AG10803 (cell line): ENCODE measurements at regions not wholly inside any gene's neighbourhood (a gene's known extent, or its start where the extent isn't known, plus 50 kb on each side); places are given as distances from the start of the nearest gene placed in this dataset.
A peak's percentile ranks its signal among the peaks of the same experiment; 100 is the strongest.

Experiments
- DNase-seq: peaks from one replicate; pipeline ENCODE4 v3.0.0; 2010; ENCODE audit warnings: low read depth
- H3K4me3 ChIP-seq: 2 replicates; pipeline ENCODE4 v1.5.1; 2011; ENCODE audit warnings: mild to moderate bottlenecking, low read length, control low read depth
- CTCF ChIP-seq: conservative IDR thresholded peaks from 2 replicates; pipeline ENCODE4 v1.5.1; 2011; ENCODE audit warnings: mild to moderate bottlenecking, low read length, control low read depth, inconsistent platforms

DNA sequence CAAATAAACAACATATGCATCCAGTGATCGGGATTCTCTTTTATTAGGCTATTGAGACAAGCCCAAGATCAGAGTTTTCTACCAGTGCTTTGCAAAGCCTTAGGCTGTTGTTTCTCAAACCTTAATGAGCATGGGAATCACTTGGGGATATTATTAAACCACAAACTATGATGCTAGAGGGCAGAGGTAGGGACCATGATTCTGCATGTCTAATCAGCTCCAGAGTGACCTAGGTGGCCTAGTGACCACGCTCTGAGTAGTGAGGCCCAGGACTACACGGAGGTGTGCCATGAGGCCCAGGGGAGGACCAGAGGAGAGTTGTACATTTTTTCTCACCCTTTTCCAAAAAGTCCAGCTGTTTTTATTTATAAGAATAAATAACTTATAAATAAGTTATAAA, 298.5 kb upstream of the TLE4 start:
- no peak overlapping the region for H3K4me3 ChIP-seq
- TF ChIP-seq CTCF: no peak
- no peak for DNase-seq

DNA sequence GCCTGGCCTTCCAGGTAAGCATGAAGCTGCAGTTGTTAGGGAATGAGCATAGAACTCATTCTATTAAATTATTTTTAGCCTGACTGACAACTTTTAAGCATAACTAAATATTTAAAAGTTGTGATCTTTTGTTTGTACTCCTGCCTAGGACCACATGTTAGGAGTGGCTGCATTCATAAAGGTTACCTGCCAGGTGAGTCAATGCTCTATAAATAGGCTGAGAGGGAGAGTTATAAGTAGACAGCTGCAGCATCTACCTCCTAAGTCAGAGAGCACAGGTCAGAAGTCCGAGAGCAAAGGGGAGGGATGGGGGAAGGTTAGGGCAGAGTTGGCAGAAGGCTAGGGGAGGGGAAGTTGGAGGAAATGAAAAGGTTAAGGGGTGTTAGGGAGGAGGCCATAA, 292.4 kb upstream of the TLE4 start:
- no peak for DNase-seq
- no peak overlapping the region for H3K4me3 ChIP-seq
- no peak for TF ChIP-seq CTCF

- no peak for TF ChIP-seq CTCF
- no peak overlapping the region for H3K4me3 ChIP-seq
- no peak for DNase-seq
Observed at GRCh38 chr9:79280691-79281090, 291.1 kb upstream of the TLE4 start.

DNA sequence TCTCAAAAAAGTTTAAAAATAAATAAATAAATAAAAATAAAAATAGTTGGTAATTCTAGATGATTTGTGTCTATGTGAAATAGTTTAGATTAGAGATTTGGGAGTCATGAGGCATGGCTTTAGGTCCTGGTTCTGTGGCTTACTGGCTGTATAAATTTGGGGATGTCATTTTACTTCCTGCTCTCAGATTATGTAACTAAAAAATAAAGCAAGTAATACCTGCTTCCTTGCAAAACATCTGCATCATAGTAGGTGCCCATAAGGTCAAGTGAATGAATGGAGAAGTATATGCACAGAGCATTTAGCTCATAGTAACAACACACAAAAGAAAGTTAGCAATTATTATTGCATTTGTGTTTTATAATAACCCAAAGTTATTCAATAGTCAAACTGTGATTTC, 287.7 kb upstream of the TLE4 start:
- no peak for DNase-seq
- H3K4me3 ChIP-seq: no peak overlapping the region
- no peak for TF ChIP-seq CTCF

DNA sequence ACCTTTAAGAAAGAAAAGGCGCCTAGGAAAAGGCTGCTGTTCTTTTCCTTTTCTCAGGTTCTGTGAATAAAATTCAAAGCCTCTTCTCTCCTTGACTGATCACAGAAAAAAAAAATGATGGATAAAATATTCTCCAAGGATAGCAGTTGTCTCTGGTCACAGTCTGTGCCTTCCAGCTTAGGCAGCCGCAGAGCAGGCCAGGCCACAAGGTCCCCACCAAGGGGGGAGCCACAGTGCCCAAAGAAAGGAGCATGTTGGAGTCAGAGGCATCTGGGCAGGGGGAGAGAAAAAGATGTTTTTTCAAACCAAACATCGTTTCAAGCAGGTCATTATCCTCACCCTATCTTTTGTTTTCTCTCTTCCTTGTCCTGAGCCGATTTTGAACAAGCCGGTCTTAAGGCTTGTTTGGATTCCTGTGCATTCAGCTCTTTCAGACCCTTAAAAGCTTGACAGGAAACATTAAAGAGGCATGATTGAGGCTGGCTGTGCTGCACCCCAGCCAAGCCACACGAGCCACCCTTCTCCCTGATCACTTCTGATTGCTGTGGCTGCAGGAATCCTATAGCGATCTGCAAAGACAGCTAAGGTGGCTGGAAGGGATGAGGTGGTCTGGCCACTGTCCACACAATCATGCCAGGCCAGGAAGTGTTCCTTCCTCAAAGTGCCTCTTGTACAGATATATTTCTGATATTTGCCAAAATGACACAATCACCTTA, 284.6 kb upstream of the TLE4 start:
- no peak overlapping the region for H3K4me3 ChIP-seq

GRCh38 chr9:79287708-79288290, 284.0 kb upstream of the TLE4 start:
- H3K4me3 ChIP-seq: no peak overlapping the region
- peak; percentile 26 for DNase-seq
- TF ChIP-seq CTCF: no peak

More for the DNA sequence above, 284.6 kb upstream of the TLE4 start:
- DNase-seq: no peak
- TF ChIP-seq CTCF: no peak

DNA sequence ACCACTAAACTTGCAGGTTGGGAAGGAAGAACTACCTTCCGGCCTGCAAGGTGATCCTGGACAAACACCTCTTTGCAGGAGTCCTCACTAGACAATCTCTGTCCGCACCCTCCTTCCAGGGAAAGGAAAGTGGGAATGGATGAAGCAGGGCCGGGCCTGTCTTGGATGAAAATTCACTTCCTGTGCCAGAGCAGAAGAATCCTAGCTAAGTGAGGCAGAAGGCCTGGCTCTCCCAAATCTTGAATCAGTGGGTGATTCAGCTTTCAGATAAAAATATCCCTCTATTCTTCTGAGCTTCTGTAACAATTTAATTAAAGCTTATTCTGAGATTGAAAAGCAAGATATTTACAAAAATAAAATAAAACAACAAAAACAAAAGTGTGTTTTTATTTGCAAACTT, 281.9 kb upstream of the TLE4 start:
- no peak for TF ChIP-seq CTCF
- H3K4me3 ChIP-seq: no peak overlapping the region

More for the DNA sequence above, 281.9 kb upstream of the TLE4 start:
- DNase-seq: peak; percentile 4
